Right lobe of liver (tissue), 4 donors: ENCODE measurements at regions not wholly inside any gene's neighbourhood (a gene's known extent, or its start where the extent isn't known, plus 50 kb on each side); places are given as distances from the start of the nearest gene placed in this dataset.

ENCODE experiments used
- CTCF ChIP-seq, 4 donors: fragments of 200-600 bp in 3 of 4; fragments of 450-650 bp in 1 of 4; IDR thresholded peaks; one replicate each; pipeline versions ENCODE4 v1.5.1 to v1.8.0; 2016 to 2022; ENCODE audit warnings: antibody characterized with exemption in 4 of 4, mild to moderate bottlenecking in 2 of 4
- POLR2A ChIP-seq: fragments of 450-650 bp; IDR thresholded peaks from one replicate; pipeline ENCODE4 v1.6.1; 2017; ENCODE audit warnings: antibody characterized with exemption, mild to moderate bottlenecking
- donor health status: DM: no; HTN: no; CAD: no.
- donor health status: DM: no; HTN: no; CAD: no.
- donor health status: DM: no; HTN: yes; CAD: no.

- TF ChIP-seq POLR2A = no peak
- no peak for TF ChIP-seq CTCF (IDR thresholded peaks at IDR 0.05)
Observed at GRCh38 chr18:59047321-59048047, 92.2 kb upstream of the SEC11C start.
